CD4-positive, alpha-beta T cell (primary cell): ENCODE measurements at regions not wholly inside any gene's neighbourhood (a gene's known extent, or its start where the extent isn't known, plus 50 kb on each side); places are given as distances from the start of the nearest gene placed in this dataset.

ENCODE experiments used
- ATAC-seq: fragments of 200-7000 bp; cut with Tn5 transposase; one replicate; pipeline ENCODE4 v1.10.0; 2022; ENCODE audit warnings: mild to moderate bottlenecking; ENCODE audit not compliant: poor library complexity
- CTCF ChIA-PET: fragments of 350-600 bp; sonication (Branson Sonifier 250); formaldehyde crosslinking; loops from one replicate; lab custom pipeline; 2021; ENCODE audit warnings: antibody characterized with exemption, inconsistent platforms; lab: Charles Lee
- POLR2A ChIA-PET: fragments of 350-600 bp; sonication (Branson Sonifier 250); formaldehyde crosslinking; loops from one replicate; lab custom pipeline; 2021; ENCODE audit warnings: antibody characterized with exemption, inconsistent platforms; lab: Charles Lee
- DNase-seq, 14 experiments: peaks; one replicate each; pipeline ENCODE4 v3.0.0-alpha.2; 2013 to 2020; ENCODE audit warnings: mixed read lengths in 2 of 14
- H3K27ac ChIP-seq, 2 donors: one replicate each; pipeline versions ENCODE4 v1.5.1 to v1.7.0; 2013; ENCODE audit warnings: low read length in 2 of 2, low read depth in 1 of 2, mild to moderate bottlenecking in 1 of 2
- H3K27me3 ChIP-seq, 2 experiments: 1 replicate in 1 of 2; 2 replicates in 1 of 2; pipeline versions ENCODE4 v1.6.1 to v1.7.0; 2013; ENCODE audit warnings: low read length in 2 of 2, control low read depth in 1 of 2, mild to moderate bottlenecking in 1 of 2, moderate library complexity in 1 of 2; ENCODE audit not compliant: insufficient read depth in 2 of 2, control insufficient read depth in 1 of 2
- H3K36me3 ChIP-seq: one replicate; pipeline ENCODE4 v1.6.1; 2013; ENCODE audit warnings: low read length, control low read depth; ENCODE audit not compliant: insufficient read depth
- H3K4me1 ChIP-seq: one replicate; pipeline ENCODE4 v1.6.1; 2013; ENCODE audit warnings: low read length, control low read depth; ENCODE audit not compliant: insufficient read depth
- H3K4me3 ChIP-seq: one replicate; pipeline ENCODE4 v1.5.1; 2013; ENCODE audit warnings: mild to moderate bottlenecking, low read length, moderate library complexity
- H3K9me3 ChIP-seq, 2 experiments: 1 replicate in 1 of 2; 2 replicates in 1 of 2; pipeline versions ENCODE4 v1.6.1 to v1.7.0; 2013; ENCODE audit warnings: low read length in 2 of 2, mild to moderate bottlenecking in 2 of 2, control low read depth in 1 of 2, moderate library complexity in 1 of 2; ENCODE audit not compliant: control insufficient read depth in 1 of 2, insufficient read depth in 1 of 2
- H3K27ac Mint-ChIP-seq: one replicate; pipeline ENCODE4 v1.8.0; 2020; ENCODE audit warnings: mixed read lengths
- H3K27me3 Mint-ChIP-seq: one replicate; pipeline ENCODE4 v1.8.0; 2021; ENCODE audit warnings: mixed read lengths
- H3K36me3 Mint-ChIP-seq: one replicate; pipeline ENCODE4 v1.8.0; 2021; ENCODE audit warnings: low read depth, mixed read lengths
- H3K4me1 Mint-ChIP-seq: one replicate; pipeline ENCODE4 v1.8.0; 2021; ENCODE audit warnings: low read depth, mixed read lengths
- H3K4me3 Mint-ChIP-seq: one replicate; pipeline ENCODE4 v1.8.0; 2020; ENCODE audit warnings: mild to moderate bottlenecking, mixed read lengths
- H3K9me3 Mint-ChIP-seq: one replicate; pipeline ENCODE4 v1.8.0; 2020; ENCODE audit warnings: mixed read lengths
- CTCF ChIP-seq: fragments of 200-600 bp; IDR thresholded peaks from one replicate; pipeline ENCODE4 v1.8.0; 2022; ENCODE audit warnings: antibody characterized with exemption, mild to moderate bottlenecking
- intact Hi-C, 2 experiments: fragments of 100-400 bp; cut with DNase I in 1 of 2; cut with micrococcal nuclease in 1 of 2; formaldehyde crosslinking; loops; one replicate each; pipeline versions ENCODE4 v1.15.1 to v1.9.0; 2023 to 2025; cut with DNase I, micrococcal nuclease

- no peak overlapping the region for H3K4me3 Mint-ChIP-seq
- no peaks in the 10 kb centered on the region for H3K9me3 ChIP-seq
- H3K9me3 Mint-ChIP-seq: peaks cover 1% of the 10 kb centered on the region
- no peak overlapping the region for H3K4me3 ChIP-seq
- H3K36me3 ChIP-seq: no peaks in the 10 kb centered on the region
- DNase-seq: no peak
- no peak overlapping the region for H3K27ac ChIP-seq
- H3K27ac Mint-ChIP-seq: no peak overlapping the region
- ATAC-seq: no peak
- no peaks in the 10 kb centered on the region for H3K4me1 Mint-ChIP-seq
- intact Hi-C loops: no loop called here
- no peaks in the 10 kb centered on the region for H3K36me3 Mint-ChIP-seq
- no peak for TF ChIP-seq CTCF
- no peaks in the 10 kb centered on the region for H3K27me3 ChIP-seq
- ChIA-PET POLR2A (no interaction called here), CTCF (no interaction called here)
- no peaks in the 10 kb centered on the region for H3K4me1 ChIP-seq
- no peaks in the 10 kb centered on the region for H3K27me3 Mint-ChIP-seq
Measured at GRCh38 chr1:219676012-219676765, 63.3 kb upstream of the ZC3H11B start.

GRCh38 chr1:219670426-219671149 is 57.7 kb upstream of the ZC3H11B start:
- H3K9me3 Mint-ChIP-seq: peaks cover 2% of the 10 kb centered on the region
- Histone ChIP-seq H3K9me3 (no peaks in the 10 kb centered on the region), H3K27me3 (no peaks in the 10 kb centered on the region), H3K36me3 (no peaks in the 10 kb centered on the region), H3K4me1 (no peaks in the 10 kb centered on the region), H3K27ac (no peak overlapping the region), H3K4me3 (no peak overlapping the region)
- no peaks in the 10 kb centered on the region for H3K4me1 Mint-ChIP-seq
- ChIA-PET POLR2A (no interaction called here), CTCF (no interaction called here)
- no peaks in the 10 kb centered on the region for H3K27me3 Mint-ChIP-seq
- H3K36me3 Mint-ChIP-seq: no peaks in the 10 kb centered on the region
- DNase-seq (no peak), ATAC-seq (no peak)
- no peak overlapping the region for H3K4me3 Mint-ChIP-seq
- no peak for TF ChIP-seq CTCF
- intact Hi-C loops: no loop called here
- H3K27ac Mint-ChIP-seq: no peak overlapping the region

- ATAC-seq (no peak), DNase-seq (no peak)
- ChIA-PET CTCF (no interaction called here), POLR2A (no interaction called here)
- Mint-ChIP-seq H3K27ac (no peak overlapping the region), H3K9me3 (peaks cover 2% of the 10 kb centered on the region), H3K4me3 (no peak overlapping the region), H3K36me3 (no peaks in the 10 kb centered on the region), H3K4me1 (no peaks in the 10 kb centered on the region), H3K27me3 (no peaks in the 10 kb centered on the region)
- Histone ChIP-seq H3K36me3 (no peaks in the 10 kb centered on the region), H3K27me3 (no peaks in the 10 kb centered on the region), H3K4me3 (no peak overlapping the region), H3K9me3 (no peaks in the 10 kb centered on the region), H3K27ac (no peak overlapping the region), H3K4me1 (no peaks in the 10 kb centered on the region)
- intact Hi-C loops: no loop called here
- TF ChIP-seq CTCF: no peak
Measured at GRCh38 chr1:219669556-219669955, 56.7 kb upstream of the ZC3H11B start.
